Omental fat pad (tissue), 3 donors: ENCODE measurements at regions not wholly inside any gene's neighbourhood (a gene's known extent, or its start where the extent isn't known, plus 50 kb on each side); places are given as distances from the start of the nearest gene placed in this dataset.
"Not testable (repeated sequence)": the region's sequence is repeated elsewhere in the genome, so short reads cannot be mapped to it uniquely, and the experiment has no call there.

Experiments
- ATAC-seq: fragments of 150-250 bp; one replicate; pipeline ENCODE4 v1.9.1; 2016; ENCODE audit warnings: mild to moderate bottlenecking, moderate library complexity; ENCODE audit not compliant: low FRiP score
- DNase-seq: peaks from one replicate; pipeline ENCODE4 v3.0.0-alpha.2; 2019; ENCODE audit warnings: low spot score
- TF ChIP-seq, protein P1 (sequence below), 3 donors: fragments of 450-650 bp; IDR thresholded peaks; one replicate each; pipeline ENCODE4 v1.5.1; 2016 to 2017; ENCODE audit warnings: antibody characterized with exemption in 3 of 3, mild to moderate bottlenecking in 3 of 3, moderate library complexity in 2 of 3

DNA sequence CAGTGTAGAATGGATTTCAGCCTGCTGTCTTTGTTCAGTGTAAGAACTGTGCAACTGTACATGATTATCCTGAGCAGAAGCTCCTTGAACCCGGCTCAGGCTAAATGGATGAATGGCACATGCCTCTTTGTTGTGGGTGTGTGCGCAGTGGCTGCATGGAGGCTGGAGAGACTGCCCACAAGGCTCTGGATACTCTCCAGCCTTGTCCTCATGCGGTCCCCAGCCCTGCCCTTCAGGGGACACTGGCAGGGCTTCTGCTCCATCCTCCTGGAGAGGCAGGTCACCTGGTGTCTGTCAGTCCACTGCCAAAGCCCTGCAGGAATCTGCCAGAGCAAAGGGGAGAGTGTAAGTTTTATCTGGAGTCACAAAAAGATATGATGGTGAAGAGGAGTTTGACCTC lies 241.7 kb upstream of the EXOC2 start:
- ATAC-seq (no peak), DNase-seq (no peak)
- TF ChIP-seq, protein P1, sequence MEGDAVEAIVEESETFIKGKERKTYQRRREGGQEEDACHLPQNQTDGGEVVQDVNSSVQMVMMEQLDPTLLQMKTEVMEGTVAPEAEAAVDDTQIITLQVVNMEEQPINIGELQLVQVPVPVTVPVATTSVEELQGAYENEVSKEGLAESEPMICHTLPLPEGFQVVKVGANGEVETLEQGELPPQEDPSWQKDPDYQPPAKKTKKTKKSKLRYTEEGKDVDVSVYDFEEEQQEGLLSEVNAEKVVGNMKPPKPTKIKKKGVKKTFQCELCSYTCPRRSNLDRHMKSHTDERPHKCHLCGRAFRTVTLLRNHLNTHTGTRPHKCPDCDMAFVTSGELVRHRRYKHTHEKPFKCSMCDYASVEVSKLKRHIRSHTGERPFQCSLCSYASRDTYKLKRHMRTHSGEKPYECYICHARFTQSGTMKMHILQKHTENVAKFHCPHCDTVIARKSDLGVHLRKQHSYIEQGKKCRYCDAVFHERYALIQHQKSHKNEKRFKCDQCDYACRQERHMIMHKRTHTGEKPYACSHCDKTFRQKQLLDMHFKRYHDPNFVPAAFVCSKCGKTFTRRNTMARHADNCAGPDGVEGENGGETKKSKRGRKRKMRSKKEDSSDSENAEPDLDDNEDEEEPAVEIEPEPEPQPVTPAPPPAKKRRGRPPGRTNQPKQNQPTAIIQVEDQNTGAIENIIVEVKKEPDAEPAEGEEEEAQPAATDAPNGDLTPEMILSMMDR (IDR thresholded peaks at IDR 0.05): no peak

DNA sequence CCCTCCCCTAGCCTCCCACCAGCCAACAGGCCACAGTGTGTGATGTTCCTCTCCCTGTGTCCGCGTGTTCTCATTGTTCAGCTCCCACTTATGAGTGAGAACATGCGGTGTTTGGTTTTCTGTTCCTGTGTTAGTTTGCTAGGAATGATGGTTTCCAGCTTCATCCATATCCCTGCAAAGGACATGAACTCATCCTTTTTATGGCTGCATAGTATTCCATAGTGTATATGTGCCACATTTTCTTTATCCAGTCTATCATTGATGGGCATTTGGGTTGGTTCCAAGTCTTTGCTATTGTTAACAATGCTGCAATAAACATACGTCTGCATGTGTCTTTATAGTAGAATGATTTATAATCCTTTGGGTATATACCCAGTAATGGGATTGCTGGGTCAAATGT lies 239.0 kb upstream of the EXOC2 start:
- DNase-seq, ATAC-seq: not testable (repeated sequence)

- TF ChIP-seq, protein P1 (IDR thresholded peaks at IDR 0.05): no peak
- no peak for ATAC-seq
- no peak for DNase-seq
These were observed 234.2 kb upstream of the EXOC2 start for GRCh38 chr6:927157-927556.

- TF ChIP-seq, protein P1 (IDR thresholded peaks at IDR 0.05): no peak
- no peak for ATAC-seq
- no peak for DNase-seq
These were observed 232.8 kb upstream of the EXOC2 start for GRCh38 chr6:925656-926213.

DNA sequence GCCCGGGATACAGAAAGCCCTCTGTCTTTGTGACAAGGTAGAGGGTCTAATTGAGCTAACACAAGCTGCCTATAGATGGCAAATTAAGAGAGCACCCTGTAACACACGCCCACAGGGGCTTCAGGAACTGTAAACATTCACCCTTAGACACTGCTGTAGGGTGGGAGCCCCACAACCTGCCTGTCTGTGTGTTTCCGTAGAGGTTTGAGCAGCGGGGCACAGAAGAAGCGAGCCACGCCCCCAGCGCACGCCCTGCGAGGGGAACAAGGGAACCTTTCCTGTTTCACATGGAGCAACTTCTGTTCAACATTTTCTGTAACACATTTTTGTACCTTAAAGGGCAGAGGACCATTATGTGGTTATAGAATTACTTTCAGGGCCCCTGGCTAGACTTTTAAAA lies 231.7 kb upstream of the EXOC2 start:
- DNase-seq: no peak
- no peak for ATAC-seq
- TF ChIP-seq, protein P1 (IDR thresholded peaks at IDR 0.05): no peak

- ATAC-seq (no peak), DNase-seq (no peak)
- TF ChIP-seq, protein P1 (IDR thresholded peaks at IDR 0.05): no peak
These were observed 228.5 kb upstream of the EXOC2 start for GRCh38 chr6:921400-921799.

- DNase-seq (no peak), ATAC-seq (no peak)
- TF ChIP-seq, protein P1 (IDR thresholded peaks at IDR 0.05): no peak
These were observed 227.6 kb upstream of the EXOC2 start for GRCh38 chr6:920512-920911.

GRCh38 chr6:919500-919899 lies 226.6 kb upstream of the EXOC2 start:
- DNase-seq: no peak
- ATAC-seq: no peak
- TF ChIP-seq, protein P1 (IDR thresholded peaks at IDR 0.05): no peak
